ENCODE measurements at regions not wholly inside any gene's neighbourhood (a gene's known extent, or its start where the extent isn't known, plus 50 kb on each side); places are given as distances from the start of the nearest gene placed in this dataset.

DNA sequence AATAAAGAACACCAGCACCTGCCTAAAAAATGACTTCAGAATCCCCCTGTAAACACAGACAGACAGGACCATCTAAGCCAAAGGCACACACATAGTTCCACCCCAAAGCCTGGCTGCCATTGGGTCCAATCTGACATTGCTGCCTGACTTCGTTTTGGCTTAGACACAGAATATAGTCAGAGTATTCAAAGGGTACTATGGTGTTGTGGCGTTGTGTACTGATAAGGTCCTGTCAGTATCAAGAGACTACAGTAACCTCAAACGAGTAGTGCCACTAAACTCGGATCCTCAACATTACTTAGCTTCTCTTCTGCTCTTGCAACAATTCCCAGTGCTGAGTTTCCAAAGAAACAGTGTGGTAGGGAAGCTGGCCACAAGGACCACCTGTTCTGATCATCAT lies 169.3 kb upstream of the NR5A2 start:
- DNase-seq (no peak), ATAC-seq (no peak)
- H3K27ac Mint-ChIP-seq, result no peak overlapping the region
- H3K4me1 Mint-ChIP-seq, result peaks cover 11% of the 10 kb centered on the region
- H3K4me3 Mint-ChIP-seq, result no peak overlapping the region
- no peaks in the 10 kb centered on the region for H3K36me3 Mint-ChIP-seq (ENCODE audit: low read depth)
- no peaks in the 10 kb centered on the region for H3K9me3 Mint-ChIP-seq
- peaks cover 12% of the 10 kb centered on the region for H3K27me3 Mint-ChIP-seq

DNA sequence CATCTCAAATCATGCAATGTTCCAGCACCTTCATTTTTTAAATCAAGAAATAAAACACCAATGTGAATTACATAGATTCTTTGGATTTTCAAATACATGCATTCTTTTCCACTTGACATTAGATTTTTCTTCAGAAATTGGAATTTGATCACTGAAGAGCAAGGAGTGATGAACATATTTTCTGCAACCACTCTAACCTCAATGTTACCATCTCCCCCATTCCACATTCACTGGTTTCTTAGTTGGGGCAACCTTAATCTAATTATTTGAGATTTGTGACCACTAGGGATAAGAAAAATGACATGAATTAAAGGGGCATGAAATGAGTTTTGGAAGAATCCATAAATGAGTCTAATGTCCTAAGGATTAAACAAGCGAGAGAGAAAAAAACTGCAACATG lies 168.7 kb upstream of the NR5A2 start:
- Mint-ChIP-seq H3K36me3 (ENCODE audit: low read depth) (no peaks in the 10 kb centered on the region), H3K27me3 (peaks cover 8% of the 10 kb centered on the region), H3K9me3 (no peaks in the 10 kb centered on the region), H3K27ac (no peak overlapping the region), H3K4me3 (no peak overlapping the region), H3K4me1 (peaks cover 11% of the 10 kb centered on the region)
- DNase-seq (no peak), ATAC-seq (no peak)

DNA sequence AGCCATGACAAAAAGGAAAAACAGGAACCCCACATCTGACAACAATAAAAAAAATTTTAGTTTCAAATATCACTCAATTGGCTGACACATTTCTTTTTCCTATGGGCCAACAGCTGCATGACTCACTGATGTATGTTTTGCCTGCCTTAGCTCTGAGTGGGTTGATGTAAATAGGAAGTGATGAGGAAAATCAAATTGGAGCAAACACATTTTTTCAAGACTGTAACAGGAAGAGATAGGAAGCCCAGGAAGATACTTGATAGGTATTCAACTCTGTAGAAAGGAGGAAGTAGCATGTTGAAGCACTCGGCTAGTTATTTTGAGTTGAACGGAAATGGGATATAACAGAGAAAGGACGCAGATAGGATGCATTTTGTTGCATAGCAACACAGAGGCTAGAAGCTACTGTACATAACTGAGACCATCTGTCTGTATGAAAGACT lies 168.0 kb upstream of the NR5A2 start:
- Mint-ChIP-seq H3K36me3 (ENCODE audit: low read depth) (no peaks in the 10 kb centered on the region), H3K27me3 (peaks cover 12% of the 10 kb centered on the region), H3K4me3 (no peak overlapping the region), H3K9me3 (no peaks in the 10 kb centered on the region), H3K27ac (no peak overlapping the region), H3K4me1 (peaks cover 11% of the 10 kb centered on the region)
- DNase-seq, result no peak
- peak; percentile 59 for ATAC-seq

DNA sequence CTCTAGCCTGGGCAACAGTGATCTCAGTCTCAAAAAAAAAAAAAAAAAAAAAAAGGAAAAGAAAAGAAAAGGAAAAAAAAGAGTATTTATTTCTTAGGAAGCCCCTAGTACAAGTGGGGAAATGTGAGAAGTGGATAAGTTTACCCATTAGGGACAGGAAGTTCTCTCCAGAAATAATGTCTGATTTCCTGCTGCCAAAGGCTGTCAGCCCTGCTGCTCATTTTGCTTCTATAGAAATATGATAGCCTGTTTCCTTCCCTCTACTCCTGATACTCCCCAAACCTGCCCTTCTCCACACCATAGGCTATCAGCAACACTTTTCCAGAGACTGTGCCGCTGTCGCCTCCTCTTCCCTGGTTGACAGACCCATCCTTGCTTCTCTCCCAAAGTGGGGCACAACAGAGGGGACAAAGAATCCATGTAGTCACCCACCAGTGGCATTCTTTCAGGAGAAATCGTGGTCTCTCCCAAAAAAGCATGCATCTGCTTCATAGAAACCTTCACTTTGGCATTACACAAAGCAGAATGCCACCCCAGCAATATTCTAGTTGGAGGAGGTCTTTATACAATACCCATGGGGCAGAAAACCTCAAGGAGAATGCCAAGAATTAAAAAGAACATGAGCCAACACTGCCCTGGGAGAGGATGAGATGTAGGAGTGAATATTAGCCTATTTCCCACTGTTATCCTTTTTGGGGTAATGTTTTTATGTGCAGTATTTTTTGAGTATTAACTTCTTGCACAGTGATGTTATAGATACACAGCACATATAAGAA lies 166.3 kb upstream of the NR5A2 start:
- ATAC-seq, result no peak
- Mint-ChIP-seq H3K27me3 (peaks cover 15% of the 10 kb centered on the region), H3K4me3 (no peak overlapping the region), H3K9me3 (no peaks in the 10 kb centered on the region), H3K36me3 (ENCODE audit: low read depth) (no peaks in the 10 kb centered on the region), H3K27ac (no peak overlapping the region), H3K4me1 (peaks cover 11% of the 10 kb centered on the region)
- no peak for DNase-seq

DNA sequence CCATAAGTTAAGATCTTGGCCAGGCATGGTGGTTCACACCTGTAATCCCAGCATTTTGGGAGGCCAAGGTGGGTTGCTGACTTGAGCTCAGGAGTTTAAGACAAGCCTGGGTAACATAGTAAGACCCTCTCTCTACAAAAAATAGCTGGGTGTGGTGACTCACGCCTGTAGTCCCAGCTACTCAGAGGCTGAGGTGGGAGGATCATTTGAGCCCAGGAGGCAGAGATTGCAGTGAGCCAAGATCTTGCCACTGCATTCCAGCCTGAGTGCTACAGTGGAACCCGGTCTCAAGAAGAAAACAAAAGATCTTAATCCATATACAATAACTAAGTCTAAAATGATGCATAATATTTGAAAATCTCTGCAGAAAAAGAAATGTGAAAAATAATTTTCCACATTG lies 165.5 kb upstream of the NR5A2 start:
- Mint-ChIP-seq H3K27ac (no peak overlapping the region), H3K27me3 (peaks cover 14% of the 10 kb centered on the region), H3K36me3 (ENCODE audit: low read depth) (no peaks in the 10 kb centered on the region), H3K4me3 (no peak overlapping the region), H3K4me1 (peaks cover 13% of the 10 kb centered on the region), H3K9me3 (no peaks in the 10 kb centered on the region)
- no peak for ATAC-seq
- no peak for DNase-seq

DNA sequence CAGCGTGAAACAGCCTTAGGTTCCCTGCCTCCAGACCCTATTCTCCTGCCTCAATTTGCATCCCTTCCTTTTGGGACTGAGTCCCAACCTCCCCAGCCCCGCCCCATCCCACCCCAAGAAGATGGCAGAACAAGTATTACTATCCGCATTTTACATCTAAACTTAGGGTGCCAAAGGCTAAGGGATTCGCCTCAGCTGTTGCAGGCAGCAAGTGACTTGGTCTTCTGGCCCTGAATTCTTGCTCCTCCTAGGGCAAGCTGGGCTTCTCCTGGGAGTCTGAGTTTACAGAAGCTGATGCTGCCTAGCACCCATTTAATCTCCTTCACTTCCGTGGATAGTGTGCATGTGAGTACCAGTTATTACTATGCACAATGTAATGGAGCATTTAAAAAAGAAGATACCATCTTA lies 161.3 kb upstream of the NR5A2 start:
- H3K27me3 Mint-ChIP-seq, result peaks cover 7% of the 10 kb centered on the region
- H3K4me3 Mint-ChIP-seq, result no peak overlapping the region
- ATAC-seq (no peak), DNase-seq (no peak)
- no peaks in the 10 kb centered on the region for H3K36me3 Mint-ChIP-seq (ENCODE audit: low read depth)
- no peaks in the 10 kb centered on the region for H3K9me3 Mint-ChIP-seq
- peaks cover 2% of the 10 kb centered on the region for H3K4me1 Mint-ChIP-seq
- H3K27ac Mint-ChIP-seq, result no peak overlapping the region

DNA sequence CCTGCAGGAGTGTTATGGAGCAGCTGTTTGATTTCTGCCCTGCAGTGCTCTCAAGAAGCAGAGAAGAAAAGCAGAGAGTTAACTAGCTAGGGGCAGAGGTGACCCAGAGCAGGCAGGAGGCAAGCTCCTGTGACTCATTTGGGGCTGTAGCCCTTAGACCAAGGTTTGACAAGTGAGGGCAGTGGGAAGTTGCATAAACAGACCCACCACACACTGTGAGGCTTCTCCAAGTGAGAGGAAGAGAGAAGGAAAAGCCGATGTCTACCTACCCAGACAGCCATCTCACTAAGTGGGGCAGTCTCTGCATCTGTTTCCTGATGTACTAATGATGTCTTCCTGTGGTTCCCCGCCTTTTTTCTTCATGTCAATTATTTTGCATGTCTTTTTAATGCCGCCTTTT lies 159.9 kb upstream of the NR5A2 start:
- H3K36me3 Mint-ChIP-seq (ENCODE audit: low read depth), result no peaks in the 10 kb centered on the region
- no peak for ATAC-seq
- no peak for DNase-seq
- H3K9me3 Mint-ChIP-seq, result no peaks in the 10 kb centered on the region
- H3K27ac Mint-ChIP-seq, result no peak overlapping the region
- H3K4me1 Mint-ChIP-seq, result peaks cover 2% of the 10 kb centered on the region
- H3K27me3 Mint-ChIP-seq, result peaks cover 12% of the 10 kb centered on the region
- H3K4me3 Mint-ChIP-seq, result no peak overlapping the region

DNA sequence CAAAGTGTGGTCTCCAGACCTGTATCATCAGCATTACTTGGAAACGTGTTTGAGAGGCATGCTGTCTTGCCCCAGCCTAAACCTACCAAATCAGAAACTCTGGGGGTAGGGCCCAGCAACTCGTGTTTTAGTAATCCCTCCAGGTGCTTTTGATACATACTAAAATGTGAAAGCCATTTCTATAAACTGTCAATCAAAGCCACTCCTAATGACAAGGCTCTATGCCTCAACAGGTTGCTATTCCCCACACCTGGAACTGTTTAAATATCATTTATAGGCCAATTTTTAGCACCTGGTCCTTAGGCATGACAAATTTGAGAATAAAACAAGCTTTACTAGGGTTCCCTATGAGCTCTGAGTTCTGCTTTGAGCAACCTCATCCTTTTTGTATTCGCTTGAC lies 158.7 kb upstream of the NR5A2 start:
- H3K4me3 Mint-ChIP-seq, result no peak overlapping the region
- H3K4me1 Mint-ChIP-seq, result peaks cover 2% of the 10 kb centered on the region
- no peaks in the 10 kb centered on the region for H3K9me3 Mint-ChIP-seq
- ATAC-seq, result no peak
- no peaks in the 10 kb centered on the region for H3K36me3 Mint-ChIP-seq (ENCODE audit: low read depth)
- H3K27me3 Mint-ChIP-seq, result peaks cover 16% of the 10 kb centered on the region
- DNase-seq, result no peak
- no peak overlapping the region for H3K27ac Mint-ChIP-seq

DNA sequence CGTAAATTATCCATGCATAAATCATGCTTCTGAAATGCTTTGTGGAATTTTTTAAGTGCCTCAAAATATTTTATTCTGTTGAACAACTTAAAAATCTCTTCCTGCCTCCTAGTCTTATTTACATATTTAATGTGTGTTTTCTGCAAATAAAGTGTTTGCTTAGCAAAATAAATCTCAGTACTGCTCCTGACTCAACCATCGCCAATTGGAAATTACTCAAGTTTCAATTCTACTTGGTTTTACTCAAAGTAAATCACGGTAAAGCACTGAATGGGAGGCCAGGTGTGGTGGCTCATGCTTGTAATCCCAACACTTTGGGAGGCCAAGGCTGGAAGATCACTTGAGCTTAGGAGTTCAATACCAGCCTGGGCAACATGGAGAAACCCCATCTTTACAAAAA lies 152.2 kb upstream of the NR5A2 start:
- Mint-ChIP-seq H3K9me3 (peaks cover 7% of the 10 kb centered on the region), H3K27ac (no peak overlapping the region), H3K4me1 (peaks cover 9% of the 10 kb centered on the region), H3K27me3 (peaks cover 10% of the 10 kb centered on the region), H3K36me3 (ENCODE audit: low read depth) (no peaks in the 10 kb centered on the region), H3K4me3 (no peak overlapping the region)
- DNase-seq (no peak), ATAC-seq (no peak)

DNA sequence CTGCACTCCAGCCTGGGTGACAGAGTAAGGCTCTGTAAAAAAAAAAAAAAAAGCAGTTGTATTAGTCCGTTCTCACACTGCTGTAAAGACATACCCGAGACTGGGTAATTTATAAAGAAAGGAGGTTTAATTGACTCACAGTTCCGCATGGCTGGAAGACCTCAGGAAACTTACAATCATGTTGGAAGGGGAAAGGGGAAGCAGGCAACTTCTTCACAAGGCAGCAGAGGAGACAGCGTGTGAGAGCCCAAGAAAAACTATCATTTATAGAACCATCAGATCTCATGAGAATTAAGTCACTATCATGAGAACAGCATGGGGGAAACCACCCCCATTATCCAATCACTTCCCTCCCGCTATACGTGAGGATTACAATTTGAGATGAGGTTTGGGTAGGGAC lies 151.7 kb upstream of the NR5A2 start:
- Mint-ChIP-seq H3K27ac (no peak overlapping the region), H3K36me3 (ENCODE audit: low read depth) (no peaks in the 10 kb centered on the region), H3K4me3 (no peak overlapping the region), H3K4me1 (peaks cover 9% of the 10 kb centered on the region), H3K9me3 (peaks cover 8% of the 10 kb centered on the region), H3K27me3 (peaks cover 10% of the 10 kb centered on the region)
- ATAC-seq (no peak), DNase-seq (no peak)

DNA sequence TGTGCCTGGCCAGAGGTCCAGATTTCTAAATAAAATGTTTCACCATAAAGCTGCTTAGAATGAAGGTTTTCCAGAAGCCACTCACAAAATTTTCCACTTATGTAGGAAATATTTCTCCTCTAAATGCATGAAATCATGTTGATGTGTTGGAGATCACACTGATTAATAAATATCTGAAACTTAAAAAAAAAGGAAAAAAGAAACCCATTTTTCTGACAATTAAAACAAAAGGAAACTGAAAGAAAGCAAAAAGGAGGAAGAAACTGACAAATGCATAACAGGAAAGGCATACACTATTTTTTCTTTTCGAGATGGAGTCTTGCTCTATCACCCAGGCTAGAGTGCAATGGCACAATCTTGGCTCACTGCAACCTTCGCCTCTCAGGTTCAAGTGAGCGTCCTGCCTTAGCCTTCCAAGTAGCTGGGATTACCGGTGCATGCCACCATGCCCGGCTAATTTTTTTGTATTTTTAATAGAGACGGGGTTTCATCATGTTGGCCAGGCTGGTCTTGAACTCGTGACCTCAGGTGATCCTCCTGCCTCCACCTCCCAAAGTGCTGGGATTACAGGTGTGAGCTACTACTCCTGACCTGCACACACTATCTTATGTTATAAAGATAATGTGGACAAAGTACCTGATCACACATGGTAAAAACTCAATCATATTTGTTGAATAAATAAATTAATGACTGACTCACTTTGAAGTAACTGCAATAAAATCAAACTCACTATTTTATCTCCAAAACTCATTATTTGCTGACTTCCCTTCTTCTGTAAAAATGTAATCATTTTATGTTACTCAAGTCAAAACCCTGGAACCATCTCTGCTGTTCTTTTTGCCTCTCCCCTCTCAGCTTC lies 149.8 kb upstream of the NR5A2 start:
- H3K27ac Mint-ChIP-seq, result no peak overlapping the region
- ATAC-seq (no peak), DNase-seq (no peak)
- H3K4me1 Mint-ChIP-seq, result peaks cover 9% of the 10 kb centered on the region
- peaks cover 4% of the 10 kb centered on the region for H3K27me3 Mint-ChIP-seq
- H3K4me3 Mint-ChIP-seq, result no peak overlapping the region
- no peaks in the 10 kb centered on the region for H3K36me3 Mint-ChIP-seq (ENCODE audit: low read depth)
- peaks cover 8% of the 10 kb centered on the region for H3K9me3 Mint-ChIP-seq

DNA sequence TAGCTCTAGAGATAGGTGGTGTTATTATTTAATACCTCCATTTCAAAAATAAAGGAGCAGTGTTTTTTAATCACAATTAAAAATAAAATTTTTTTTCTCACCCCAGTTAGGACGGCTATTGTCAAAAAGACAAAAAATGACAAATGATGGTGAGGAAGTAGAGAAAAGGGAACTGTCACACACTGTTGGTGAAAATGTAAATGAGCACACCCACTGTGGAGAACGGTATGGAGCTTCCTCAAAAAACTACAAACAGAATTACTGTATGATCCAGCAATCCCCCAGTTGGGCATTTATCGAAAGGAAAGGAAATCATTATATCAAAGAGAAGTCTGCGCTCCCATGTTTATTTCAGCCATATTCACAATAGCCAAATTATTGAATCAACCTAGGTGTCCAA lies 148.7 kb upstream of the NR5A2 start:
- Mint-ChIP-seq H3K9me3 (peaks cover 8% of the 10 kb centered on the region), H3K27ac (no peak overlapping the region), H3K4me1 (peaks cover 9% of the 10 kb centered on the region), H3K27me3 (no peaks in the 10 kb centered on the region), H3K36me3 (ENCODE audit: low read depth) (no peaks in the 10 kb centered on the region), H3K4me3 (no peak overlapping the region)
- ATAC-seq (no peak), DNase-seq (no peak)

DNA sequence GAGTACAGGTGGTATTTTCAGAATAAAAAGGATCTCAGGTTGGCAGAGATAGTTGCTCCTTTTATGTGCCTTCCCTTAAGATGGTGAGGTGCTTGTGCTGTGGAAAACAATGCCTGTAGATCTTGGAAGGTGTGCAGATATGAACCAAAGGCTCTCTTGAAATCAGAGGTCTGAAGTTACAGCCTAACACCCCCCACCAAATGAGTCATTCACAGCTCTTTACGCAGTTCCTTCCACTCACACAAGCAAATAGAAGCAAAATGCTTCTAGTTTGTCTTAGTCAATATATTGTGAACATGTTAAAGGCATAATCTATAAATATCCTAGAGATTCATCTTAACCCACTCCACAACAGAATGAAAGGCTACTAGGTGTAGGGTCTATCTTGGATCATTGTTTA lies 128.9 kb upstream of the NR5A2 start:
- Mint-ChIP-seq H3K4me3 (no peak overlapping the region), H3K4me1 (no peaks in the 10 kb centered on the region), H3K27ac (no peak overlapping the region), H3K27me3 (peaks cover 7% of the 10 kb centered on the region), H3K36me3 (ENCODE audit: low read depth) (no peaks in the 10 kb centered on the region), H3K9me3 (no peaks in the 10 kb centered on the region)
- ATAC-seq (no peak), DNase-seq (no peak)

DNA sequence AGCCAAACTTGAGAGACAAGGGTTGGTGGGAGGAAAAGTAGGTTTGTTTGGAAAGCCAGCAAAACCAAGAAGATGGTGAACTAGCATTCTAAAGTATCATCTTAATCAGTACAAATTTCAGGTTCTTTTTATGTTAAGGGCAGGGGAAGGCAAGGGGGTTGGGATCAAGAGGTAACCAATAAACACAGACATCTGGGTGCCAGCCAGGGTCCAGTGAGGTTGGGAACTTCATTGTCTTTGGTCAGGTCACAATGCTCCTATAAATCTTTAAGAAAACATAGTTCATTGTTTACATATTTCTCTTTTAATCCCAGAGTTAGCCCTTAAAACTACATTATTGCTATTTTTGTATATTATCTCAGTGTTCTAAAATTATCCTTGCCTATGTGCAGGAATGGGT lies 126.2 kb upstream of the NR5A2 start:
- no peaks in the 10 kb centered on the region for H3K9me3 Mint-ChIP-seq
- DNase-seq (no peak), ATAC-seq (no peak)
- H3K4me1 Mint-ChIP-seq, result no peaks in the 10 kb centered on the region
- H3K27me3 Mint-ChIP-seq, result peaks cover 11% of the 10 kb centered on the region
- H3K36me3 Mint-ChIP-seq (ENCODE audit: low read depth), result no peaks in the 10 kb centered on the region
- no peak overlapping the region for H3K27ac Mint-ChIP-seq
- no peak overlapping the region for H3K4me3 Mint-ChIP-seq

DNA sequence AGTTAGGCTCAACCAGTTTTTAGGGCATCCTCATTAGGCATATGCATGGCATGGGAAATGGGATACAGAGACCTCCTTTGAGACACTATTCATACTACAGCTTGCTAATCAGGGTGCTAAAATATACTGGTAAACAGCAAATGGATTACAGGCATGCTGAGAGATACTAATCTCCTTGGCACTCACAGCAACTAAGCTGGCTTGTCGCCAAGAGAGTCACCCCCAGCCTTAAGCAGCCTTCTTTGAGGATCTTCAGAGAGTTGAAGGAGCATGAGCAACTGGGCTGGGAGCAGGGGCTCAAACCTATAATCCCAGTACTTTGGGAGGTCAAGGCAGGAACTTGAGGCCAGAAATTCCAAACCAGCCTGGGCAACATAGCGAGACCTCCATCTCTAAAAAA lies 120.1 kb upstream of the NR5A2 start:
- no peaks in the 10 kb centered on the region for H3K4me1 Mint-ChIP-seq
- H3K36me3 Mint-ChIP-seq (ENCODE audit: low read depth), result no peaks in the 10 kb centered on the region
- no peak for ATAC-seq
- H3K9me3 Mint-ChIP-seq, result no peaks in the 10 kb centered on the region
- H3K27me3 Mint-ChIP-seq, result peaks cover 4% of the 10 kb centered on the region
- H3K27ac Mint-ChIP-seq, result no peak overlapping the region
- no peak overlapping the region for H3K4me3 Mint-ChIP-seq
- DNase-seq, result no peak
